Liver (tissue), 8 donors: ENCODE measurements at regions not wholly inside any gene's neighbourhood (a gene's known extent, or its start where the extent isn't known, plus 50 kb on each side); places are given as distances from the start of the nearest gene placed in this dataset.

Experiments
- DNase-seq: peaks from one replicate; pipeline ENCODE4 v3.0.0-alpha.2; 2017; ENCODE audit warnings: low spot score
- H3K27ac ChIP-seq, 2 donors: one replicate each; pipeline ENCODE4 v1.7.0; 2013; ENCODE audit warnings: inconsistent platforms in 2 of 2, low read length in 2 of 2, control low read depth in 1 of 2, low read depth in 1 of 2, mild to moderate bottlenecking in 1 of 2
- H3K27me3 ChIP-seq, 4 donors: one replicate each; pipeline versions ENCODE4 v1.6.1 to v1.7.0; 2013; ENCODE audit warnings: low read length in 3 of 4, inconsistent platforms in 1 of 4, mild to moderate bottlenecking in 1 of 4, moderate library complexity in 1 of 4; ENCODE audit not compliant: control insufficient read depth in 4 of 4, insufficient read depth in 4 of 4
- H3K36me3 ChIP-seq, 4 donors: one replicate each; pipeline versions ENCODE4 v1.6.1 to v1.7.0; 2013; ENCODE audit warnings: low read length in 3 of 4, mild to moderate bottlenecking in 3 of 4, low read depth in 1 of 4, moderate library complexity in 1 of 4; ENCODE audit not compliant: control insufficient read depth in 4 of 4, insufficient read depth in 3 of 4
- H3K4me1 ChIP-seq, 4 donors: one replicate each; pipeline versions ENCODE4 v1.6.1 to v1.7.0; 2013; ENCODE audit warnings: low read length in 3 of 4, mild to moderate bottlenecking in 3 of 4, moderate library complexity in 1 of 4; ENCODE audit not compliant: control insufficient read depth in 4 of 4, insufficient read depth in 4 of 4
- H3K4me3 ChIP-seq, 3 donors: one replicate each; pipeline versions ENCODE4 v1.6.1 to v1.7.0; 2013; ENCODE audit warnings: low read length in 3 of 3, control low read depth in 1 of 3, low read depth in 1 of 3, mild to moderate bottlenecking in 1 of 3
- H3K9ac ChIP-seq, 2 donors: one replicate each; pipeline ENCODE4 v1.7.0; 2013; ENCODE audit warnings: low read length in 2 of 2, mild to moderate bottlenecking in 2 of 2, moderate library complexity in 2 of 2, control low read depth in 1 of 2, low read depth in 1 of 2
- H3K9me3 ChIP-seq, 4 donors: one replicate each; pipeline versions ENCODE4 v1.6.1 to v1.7.0; 2013; ENCODE audit warnings: low read length in 3 of 4; ENCODE audit not compliant: control insufficient read depth in 4 of 4
- ATF3 ChIP-seq: IDR thresholded peaks from 2 replicates; pipeline ENCODE4 v1.6.1; 2016; ENCODE audit warnings: antibody characterized with exemption
- CTCF ChIP-seq: fragments of 150-350 bp; IDR thresholded peaks from 2 replicates; pipeline ENCODE4 v1.5.1; 2017; ENCODE audit warnings: improper control_type of control experiment, low read depth, low read length; ENCODE audit not compliant: missing input control
- EGR1 ChIP-seq, 2 donors: IDR thresholded peaks; 2 replicates each; pipeline ENCODE4 v1.6.1; 2016 to 2018; ENCODE audit warnings: antibody characterized with exemption in 2 of 2, low read depth in 2 of 2
- FOXA1 ChIP-seq: IDR thresholded peaks from 2 replicates; pipeline ENCODE4 v1.6.1; 2016; ENCODE audit warnings: antibody characterized with exemption
- FOXA2 ChIP-seq: IDR thresholded peaks from 2 replicates; pipeline ENCODE4 v1.6.1; 2016; ENCODE audit warnings: antibody characterized with exemption
- GABPA ChIP-seq, 2 donors: IDR thresholded peaks in 1 of 2; conservative IDR thresholded peaks in 1 of 2; 2 replicates each; pipeline ENCODE4 v1.6.1; 2016; ENCODE audit warnings: antibody characterized with exemption in 2 of 2, mild to moderate bottlenecking in 1 of 2, moderate library complexity in 1 of 2
- HNF4A ChIP-seq, 2 donors: conservative IDR thresholded peaks; 2 replicates each; pipeline ENCODE4 v1.6.1; 2016; ENCODE audit warnings: antibody characterized with exemption in 2 of 2, mild to moderate bottlenecking in 2 of 2
- HNF4G ChIP-seq: IDR thresholded peaks from 2 replicates; pipeline ENCODE4 v1.6.1; 2016; ENCODE audit warnings: antibody characterized with exemption
- JUND ChIP-seq, 2 donors: IDR thresholded peaks; 2 replicates each; pipeline ENCODE4 v1.6.1; 2016; ENCODE audit warnings: antibody characterized with exemption in 2 of 2
- MAX ChIP-seq: IDR thresholded peaks from 2 replicates; pipeline ENCODE4 v1.6.1; 2016; ENCODE audit warnings: antibody characterized with exemption
- NR2F2 ChIP-seq: IDR thresholded peaks from 2 replicates; pipeline ENCODE4 v1.6.1; 2016; ENCODE audit warnings: antibody characterized with exemption
- RAD21 ChIP-seq, 2 donors: IDR thresholded peaks; 2 replicates each; pipeline ENCODE4 v1.6.1; 2016; ENCODE audit warnings: antibody characterized with exemption in 2 of 2, mild to moderate bottlenecking in 2 of 2
- REST ChIP-seq: IDR thresholded peaks from 2 replicates; pipeline ENCODE4 v1.6.1; 2016; ENCODE audit warnings: antibody characterized with exemption, mild to moderate bottlenecking
- RXRA ChIP-seq, 2 donors: IDR thresholded peaks; 2 replicates each; pipeline ENCODE4 v1.6.1; 2017 to 2018; ENCODE audit warnings: antibody characterized with exemption in 2 of 2, mild to moderate bottlenecking in 1 of 2
- SP1 ChIP-seq: IDR thresholded peaks from 2 replicates; pipeline ENCODE4 v1.6.1; 2018; ENCODE audit warnings: antibody characterized with exemption, mild to moderate bottlenecking
- TAF1 ChIP-seq: conservative IDR thresholded peaks from 2 replicates; pipeline ENCODE4 v1.6.1; 2016; ENCODE audit warnings: antibody characterized with exemption, mild to moderate bottlenecking
- YY1 ChIP-seq: IDR thresholded peaks from 2 replicates; pipeline ENCODE4 v1.6.1; 2016; ENCODE audit warnings: antibody characterized with exemption, mild to moderate bottlenecking
- ZBTB33 ChIP-seq: IDR thresholded peaks from 2 replicates; pipeline ENCODE4 v1.6.1; 2016; ENCODE audit warnings: antibody characterized with exemption
- WGBS: extraction: QIAGEN DNeasy Blood & Tissue Kit; methylation state at CpG from one replicate; pipeline ENCODE4 v1.1.7; 2013; 5-methylcytosine and 5-hydroxymethylcytosine counted together
- donor health status: healthy.
- donor health status: healthy.
- donor health status: healthy.
- donor health status: healthy.
- donor health status: healthy.

- DNase-seq: no peak
- H3K4me3 ChIP-seq: no peak overlapping the region
- H3K27ac ChIP-seq: no peak overlapping the region
- no peaks in the 10 kb centered on the region for H3K9me3 ChIP-seq
- H3K4me1 ChIP-seq: no peaks in the 10 kb centered on the region
- TF ChIP-seq YY1 (no peak), FOXA1 (no peak), EGR1 (IDR thresholded peaks at IDR 0.05; ENCODE audit: low read depth in 2 of 2) (no peak), JUND (IDR thresholded peaks at IDR 0.05) (no peak), TAF1 (no peak), RAD21 (IDR thresholded peaks at IDR 0.05) (no peak), HNF4A (conservative IDR thresholded peaks at IDR 0.05) (no peak), MAX (no peak), GABPA (IDR thresholded peaks at IDR 0.05 in 1 of 2, conservative IDR thresholded peaks at IDR 0.05 in 1 of 2) (no peak), RXRA (IDR thresholded peaks at IDR 0.05) (no peak), CTCF (no peak)
- H3K27me3 ChIP-seq: no peaks in the 10 kb centered on the region
- no peaks in the 10 kb centered on the region for H3K36me3 ChIP-seq
- no peak overlapping the region for H3K9ac ChIP-seq
Measured at GRCh38 chr1:190759807-190760206, 282.1 kb upstream of the BRINP3 start.

- H3K27ac ChIP-seq: no peak overlapping the region
- WGBS: 81% methylated on average over 3 of the region's 3 CpGs
- TF ChIP-seq RXRA (IDR thresholded peaks at IDR 0.05) (no peak), SP1 (no peak), FOXA1 (no peak), ATF3 (no peak), JUND (IDR thresholded peaks at IDR 0.05) (no peak), CTCF (no peak), RAD21 (IDR thresholded peaks at IDR 0.05) (no peak), NR2F2 (no peak), REST (no peak), TAF1 (no peak), HNF4G (no peak), YY1 (no peak), HNF4A (conservative IDR thresholded peaks at IDR 0.05) (no peak), MAX (no peak), GABPA (IDR thresholded peaks at IDR 0.05 in 1 of 2, conservative IDR thresholded peaks at IDR 0.05 in 1 of 2) (no peak), ZBTB33 (no peak), FOXA2 (no peak), EGR1 (IDR thresholded peaks at IDR 0.05; ENCODE audit: low read depth in 2 of 2) (no peak)
- H3K9me3 ChIP-seq: no peaks in the 10 kb centered on the region
- no peaks in the 10 kb centered on the region for H3K4me1 ChIP-seq
- H3K4me3 ChIP-seq: no peak overlapping the region
- H3K27me3 ChIP-seq: no peaks in the 10 kb centered on the region
- no peak overlapping the region for H3K9ac ChIP-seq
- H3K36me3 ChIP-seq: no peaks in the 10 kb centered on the region
- no peak for DNase-seq
Measured at GRCh38 chr1:190762325-190762724, 284.7 kb upstream of the BRINP3 start.
